ENCODE measurements at regions not wholly inside any gene's neighbourhood (a gene's known extent, or its start where the extent isn't known, plus 50 kb on each side); places are given as distances from the start of the nearest gene placed in this dataset.

DNA sequence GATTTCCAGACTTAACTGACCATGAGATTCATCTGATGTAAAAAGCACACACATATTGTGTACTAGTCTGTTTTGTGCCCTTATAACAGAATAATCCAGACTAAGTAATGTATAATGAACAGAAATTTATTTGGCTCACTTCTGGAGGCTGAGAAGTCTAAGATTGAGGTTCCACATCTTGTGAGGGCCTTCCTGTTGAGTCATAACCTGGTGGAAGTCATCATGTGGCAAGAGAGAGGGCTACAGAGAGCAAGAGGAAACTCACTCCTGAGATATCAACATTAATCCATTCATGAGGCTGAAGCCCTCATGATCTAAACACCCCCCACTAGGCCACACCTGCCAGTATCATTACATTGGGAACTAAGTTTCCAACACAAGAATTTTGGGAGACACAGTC, 977.6 kb downstream of the MCTP2 start (continued):
- TF ChIP-seq, protein P1, sequence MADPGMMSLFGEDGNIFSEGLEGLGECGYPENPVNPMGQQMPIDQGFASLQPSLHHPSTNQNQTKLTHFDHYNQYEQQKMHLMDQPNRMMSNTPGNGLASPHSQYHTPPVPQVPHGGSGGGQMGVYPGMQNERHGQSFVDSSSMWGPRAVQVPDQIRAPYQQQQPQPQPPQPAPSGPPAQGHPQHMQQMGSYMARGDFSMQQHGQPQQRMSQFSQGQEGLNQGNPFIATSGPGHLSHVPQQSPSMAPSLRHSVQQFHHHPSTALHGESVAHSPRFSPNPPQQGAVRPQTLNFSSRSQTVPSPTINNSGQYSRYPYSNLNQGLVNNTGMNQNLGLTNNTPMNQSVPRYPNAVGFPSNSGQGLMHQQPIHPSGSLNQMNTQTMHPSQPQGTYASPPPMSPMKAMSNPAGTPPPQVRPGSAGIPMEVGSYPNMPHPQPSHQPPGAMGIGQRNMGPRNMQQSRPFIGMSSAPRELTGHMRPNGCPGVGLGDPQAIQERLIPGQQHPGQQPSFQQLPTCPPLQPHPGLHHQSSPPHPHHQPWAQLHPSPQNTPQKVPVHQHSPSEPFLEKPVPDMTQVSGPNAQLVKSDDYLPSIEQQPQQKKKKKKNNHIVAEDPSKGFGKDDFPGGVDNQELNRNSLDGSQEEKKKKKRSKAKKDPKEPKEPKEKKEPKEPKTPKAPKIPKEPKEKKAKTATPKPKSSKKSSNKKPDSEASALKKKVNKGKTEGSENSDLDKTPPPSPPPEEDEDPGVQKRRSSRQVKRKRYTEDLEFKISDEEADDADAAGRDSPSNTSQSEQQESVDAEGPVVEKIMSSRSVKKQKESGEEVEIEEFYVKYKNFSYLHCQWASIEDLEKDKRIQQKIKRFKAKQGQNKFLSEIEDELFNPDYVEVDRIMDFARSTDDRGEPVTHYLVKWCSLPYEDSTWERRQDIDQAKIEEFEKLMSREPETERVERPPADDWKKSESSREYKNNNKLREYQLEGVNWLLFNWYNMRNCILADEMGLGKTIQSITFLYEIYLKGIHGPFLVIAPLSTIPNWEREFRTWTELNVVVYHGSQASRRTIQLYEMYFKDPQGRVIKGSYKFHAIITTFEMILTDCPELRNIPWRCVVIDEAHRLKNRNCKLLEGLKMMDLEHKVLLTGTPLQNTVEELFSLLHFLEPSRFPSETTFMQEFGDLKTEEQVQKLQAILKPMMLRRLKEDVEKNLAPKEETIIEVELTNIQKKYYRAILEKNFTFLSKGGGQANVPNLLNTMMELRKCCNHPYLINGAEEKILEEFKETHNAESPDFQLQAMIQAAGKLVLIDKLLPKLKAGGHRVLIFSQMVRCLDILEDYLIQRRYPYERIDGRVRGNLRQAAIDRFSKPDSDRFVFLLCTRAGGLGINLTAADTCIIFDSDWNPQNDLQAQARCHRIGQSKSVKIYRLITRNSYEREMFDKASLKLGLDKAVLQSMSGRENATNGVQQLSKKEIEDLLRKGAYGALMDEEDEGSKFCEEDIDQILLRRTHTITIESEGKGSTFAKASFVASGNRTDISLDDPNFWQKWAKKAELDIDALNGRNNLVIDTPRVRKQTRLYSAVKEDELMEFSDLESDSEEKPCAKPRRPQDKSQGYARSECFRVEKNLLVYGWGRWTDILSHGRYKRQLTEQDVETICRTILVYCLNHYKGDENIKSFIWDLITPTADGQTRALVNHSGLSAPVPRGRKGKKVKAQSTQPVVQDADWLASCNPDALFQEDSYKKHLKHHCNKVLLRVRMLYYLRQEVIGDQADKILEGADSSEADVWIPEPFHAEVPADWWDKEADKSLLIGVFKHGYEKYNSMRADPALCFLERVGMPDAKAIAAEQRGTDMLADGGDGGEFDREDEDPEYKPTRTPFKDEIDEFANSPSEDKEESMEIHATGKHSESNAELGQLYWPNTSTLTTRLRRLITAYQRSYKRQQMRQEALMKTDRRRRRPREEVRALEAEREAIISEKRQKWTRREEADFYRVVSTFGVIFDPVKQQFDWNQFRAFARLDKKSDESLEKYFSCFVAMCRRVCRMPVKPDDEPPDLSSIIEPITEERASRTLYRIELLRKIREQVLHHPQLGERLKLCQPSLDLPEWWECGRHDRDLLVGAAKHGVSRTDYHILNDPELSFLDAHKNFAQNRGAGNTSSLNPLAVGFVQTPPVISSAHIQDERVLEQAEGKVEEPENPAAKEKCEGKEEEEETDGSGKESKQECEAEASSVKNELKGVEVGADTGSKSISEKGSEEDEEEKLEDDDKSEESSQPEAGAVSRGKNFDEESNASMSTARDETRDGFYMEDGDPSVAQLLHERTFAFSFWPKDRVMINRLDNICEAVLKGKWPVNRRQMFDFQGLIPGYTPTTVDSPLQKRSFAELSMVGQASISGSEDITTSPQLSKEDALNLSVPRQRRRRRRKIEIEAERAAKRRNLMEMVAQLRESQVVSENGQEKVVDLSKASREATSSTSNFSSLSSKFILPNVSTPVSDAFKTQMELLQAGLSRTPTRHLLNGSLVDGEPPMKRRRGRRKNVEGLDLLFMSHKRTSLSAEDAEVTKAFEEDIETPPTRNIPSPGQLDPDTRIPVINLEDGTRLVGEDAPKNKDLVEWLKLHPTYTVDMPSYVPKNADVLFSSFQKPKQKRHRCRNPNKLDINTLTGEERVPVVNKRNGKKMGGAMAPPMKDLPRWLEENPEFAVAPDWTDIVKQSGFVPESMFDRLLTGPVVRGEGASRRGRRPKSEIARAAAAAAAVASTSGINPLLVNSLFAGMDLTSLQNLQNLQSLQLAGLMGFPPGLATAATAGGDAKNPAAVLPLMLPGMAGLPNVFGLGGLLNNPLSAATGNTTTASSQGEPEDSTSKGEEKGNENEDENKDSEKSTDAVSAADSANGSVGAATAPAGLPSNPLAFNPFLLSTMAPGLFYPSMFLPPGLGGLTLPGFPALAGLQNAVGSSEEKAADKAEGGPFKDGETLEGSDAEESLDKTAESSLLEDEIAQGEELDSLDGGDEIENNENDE (IDR thresholded peaks at IDR 0.05; ENCODE audit: insufficient replicate concordance, low read length) = no peak
- TF ChIP-seq TBP (IDR thresholded peaks at IDR 0.05; ENCODE audit: low read depth, low read length) (no peak), NRF1 (IDR thresholded peaks at IDR 0.05; ENCODE audit: low read depth, low read length) (no peak), POLR2AphosphoS5 (IDR thresholded peaks at IDR 0.05; ENCODE audit: low read depth, low read length) (no peak), ZNF274 (IDR thresholded peaks at IDR 0.05; ENCODE audit: borderline replicate concordance, extremely low read depth, low read length) (no peak), KDM4A (IDR thresholded peaks at IDR 0.05; ENCODE audit: low read depth, low read length, severe bottlenecking) (no peak), CHD1 (IDR thresholded peaks at IDR 0.05; ENCODE audit: low read depth, low read length) (no peak)
- TF ChIP-seq, protein P2, sequence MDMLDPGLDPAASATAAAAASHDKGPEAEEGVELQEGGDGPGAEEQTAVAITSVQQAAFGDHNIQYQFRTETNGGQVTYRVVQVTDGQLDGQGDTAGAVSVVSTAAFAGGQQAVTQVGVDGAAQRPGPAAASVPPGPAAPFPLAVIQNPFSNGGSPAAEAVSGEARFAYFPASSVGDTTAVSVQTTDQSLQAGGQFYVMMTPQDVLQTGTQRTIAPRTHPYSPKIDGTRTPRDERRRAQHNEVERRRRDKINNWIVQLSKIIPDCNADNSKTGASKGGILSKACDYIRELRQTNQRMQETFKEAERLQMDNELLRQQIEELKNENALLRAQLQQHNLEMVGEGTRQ (IDR thresholded peaks at IDR 0.05; ENCODE audit: low read length) = no peak
- TF ChIP-seq, protein P3, sequence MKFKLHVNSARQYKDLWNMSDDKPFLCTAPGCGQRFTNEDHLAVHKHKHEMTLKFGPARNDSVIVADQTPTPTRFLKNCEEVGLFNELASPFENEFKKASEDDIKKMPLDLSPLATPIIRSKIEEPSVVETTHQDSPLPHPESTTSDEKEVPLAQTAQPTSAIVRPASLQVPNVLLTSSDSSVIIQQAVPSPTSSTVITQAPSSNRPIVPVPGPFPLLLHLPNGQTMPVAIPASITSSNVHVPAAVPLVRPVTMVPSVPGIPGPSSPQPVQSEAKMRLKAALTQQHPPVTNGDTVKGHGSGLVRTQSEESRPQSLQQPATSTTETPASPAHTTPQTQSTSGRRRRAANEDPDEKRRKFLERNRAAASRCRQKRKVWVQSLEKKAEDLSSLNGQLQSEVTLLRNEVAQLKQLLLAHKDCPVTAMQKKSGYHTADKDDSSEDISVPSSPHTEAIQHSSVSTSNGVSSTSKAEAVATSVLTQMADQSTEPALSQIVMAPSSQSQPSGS (IDR thresholded peaks at IDR 0.05; ENCODE audit: low read length) = no peak

Measured in H1 (cell line).